A549 (cell line): ENCODE measurements at regions not wholly inside any gene's neighbourhood (a gene's known extent, or its start where the extent isn't known, plus 50 kb on each side); places are given as distances from the start of the nearest gene placed in this dataset.

Source experiments
- ATAC-seq, 2 experiments: fragments of 200-7000 bp in 1 of 2; fragments of >200 bp in 1 of 2; cut with Nextera tagmentation in 1 of 2; cut with Tn5 transposase in 1 of 2; 3 replicates each; pipeline versions ENCODE4 v1.8.0 to v1.9.1; 2018 to 2020; ENCODE audit warnings: mild to moderate bottlenecking in 1 of 2, moderate library complexity in 1 of 2
- CTCF ChIA-PET: fragments of 300-600 bp; sonication (Branson Sonifier 250); formaldehyde crosslinking; extraction: SDS; loops from one replicate; lab custom pipeline; 2021; ENCODE audit warnings: antibody characterized with exemption, inconsistent platforms; lab: Yijun Ruan, JAX
- POLR2A ChIA-PET: fragments of 350-600 bp; formaldehyde crosslinking; extraction: SDS; loops from one replicate; lab custom pipeline; 2021; ENCODE audit warnings: antibody characterized with exemption, inconsistent platforms; lab: Yijun Ruan, JAX
- DNase-seq, 2 experiments: peaks; one replicate each; pipeline versions ENCODE4 v3.0.0 to v3.0.0-alpha.2; 2011 to 2016; ENCODE audit warnings: low read depth in 1 of 2, low spot score in 1 of 2
- FAIRE-seq: peaks from 2 replicates; lab custom pipeline; 2011; peaks lifted over from hg19 to GRCh38; lab: Jason Lieb, UNC
- H3K27ac ChIP-seq, 2 experiments: fragments of >200 bp; sonication (Bioruptor Twin); formaldehyde crosslinking; 3 replicates each; pipeline ENCODE4 v1.5.1; 2016 to 2017
- H3K4me1 ChIP-seq: fragments of >200 bp; sonication (Bioruptor Twin); formaldehyde crosslinking; 3 replicates; pipeline ENCODE4 v1.6.1; 2016
- H3K4me2 ChIP-seq: fragments of >200 bp; sonication (Bioruptor Twin); formaldehyde crosslinking; 3 replicates; pipeline ENCODE4 v1.6.1; 2016
- H3K4me3 ChIP-seq: fragments of >200 bp; sonication (Bioruptor Twin); formaldehyde crosslinking; 3 replicates; pipeline ENCODE4 v1.5.1; 2016
- H3K9me3 ChIP-seq: fragments of >200 bp; sonication (Bioruptor Twin); formaldehyde crosslinking; 3 replicates; pipeline ENCODE4 v1.6.1; 2016
- BHLHE40 ChIP-seq: IDR thresholded peaks from 2 replicates; pipeline ENCODE4 v1.6.1; 2012; ENCODE audit warnings: low read depth, low read length, inconsistent platforms
- CBX2 ChIP-seq: fragments of 200-600 bp; sonication (generic); IDR thresholded peaks from 2 replicates; pipeline ENCODE4 v1.6.1; 2016; ENCODE audit warnings: low read depth, mild to moderate bottlenecking, borderline replicate concordance
- CBX8 ChIP-seq: fragments of 200-600 bp; sonication (generic); IDR thresholded peaks from 2 replicates; pipeline ENCODE4 v1.6.1; 2016
- CEBPB ChIP-seq, 2 experiments: fragments of >200 bp in 1 of 2; sonication (Bioruptor Twin) in 1 of 2; formaldehyde crosslinking in 1 of 2; IDR thresholded peaks; 2 replicates each; pipeline ENCODE4 v1.6.1; 2012 to 2016
- EHF ChIP-seq: fragments of 250-450 bp; sonication (Bioruptor Pico); IDR thresholded peaks from 2 replicates; pipeline ENCODE4 v1.5.0; 2020; ENCODE audit warnings: mild to moderate bottlenecking
- EHMT2 ChIP-seq: fragments of 200-600 bp; sonication (generic); IDR thresholded peaks from 2 replicates; pipeline ENCODE4 v1.6.1; 2016; ENCODE audit warnings: antibody characterized with exemption, low read depth, mild to moderate bottlenecking, moderate library complexity
- EP300 ChIP-seq, 2 experiments: fragments of >200 bp; sonication (Bioruptor Twin); formaldehyde crosslinking; IDR thresholded peaks; 2 replicates in 1 of 2; 3 replicates in 1 of 2; pipeline ENCODE4 v1.6.1; 2016 to 2017
- FOSB ChIP-seq: fragments of 250-450 bp; sonication (Bioruptor Pico); IDR thresholded peaks from 2 replicates; pipeline ENCODE4 v1.5.0; 2020; ENCODE audit warnings: mild to moderate bottlenecking, moderate library complexity
- FOXS1 ChIP-seq: fragments of 250-450 bp; sonication (Bioruptor Pico); IDR thresholded peaks from 2 replicates; pipeline ENCODE4 v1.5.0; 2020; ENCODE audit warnings: mild to moderate bottlenecking, moderate library complexity
- GATA3 ChIP-seq: IDR thresholded peaks from 2 replicates; pipeline ENCODE4 v1.6.1; 2012; ENCODE audit warnings: borderline replicate concordance
- HDAC2 ChIP-seq: fragments of 200-600 bp; sonication (generic); IDR thresholded peaks from 2 replicates; pipeline ENCODE4 v1.6.1; 2016
- HOXB13 ChIP-seq: fragments of 250-450 bp; sonication (Bioruptor Pico); IDR thresholded peaks from 2 replicates; pipeline ENCODE4 v1.5.0; 2020; ENCODE audit warnings: low read depth, mild to moderate bottlenecking, moderate library complexity
- JUNB ChIP-seq: fragments of >200 bp; sonication (Bioruptor Twin); formaldehyde crosslinking; IDR thresholded peaks from 2 replicates; pipeline ENCODE4 v1.6.1; 2016
- KDM1A ChIP-seq: fragments of 200-600 bp; sonication (generic); IDR thresholded peaks from 2 replicates; pipeline ENCODE4 v1.6.1; 2016; ENCODE audit warnings: low read depth, mild to moderate bottlenecking
- KDM5A ChIP-seq: fragments of 200-600 bp; sonication (generic); IDR thresholded peaks from 2 replicates; pipeline ENCODE4 v1.6.1; 2016; ENCODE audit warnings: antibody characterized with exemption, mild to moderate bottlenecking
- MAFK ChIP-seq: fragments of 450-650 bp; IDR thresholded peaks from 2 replicates; pipeline ENCODE4 v1.6.1; 2014; ENCODE audit not compliant: partially characterized antibody
- MAZ ChIP-seq: fragments of 150-350 bp; IDR thresholded peaks from 2 replicates; pipeline ENCODE4 v1.6.1; 2014; ENCODE audit warnings: antibody characterized with exemption, low read depth, low read length, borderline replicate concordance
- MYC ChIP-seq: IDR thresholded peaks from 2 replicates; pipeline ENCODE4 v1.6.1; 2012; ENCODE audit warnings: mild to moderate bottlenecking, inconsistent platforms, low read length, improper control_type of control experiment, borderline replicate concordance
- NPAS2 ChIP-seq: fragments of 250-450 bp; sonication (Bioruptor Pico); IDR thresholded peaks from 2 replicates; pipeline ENCODE4 v1.8.0; 2022; ENCODE audit warnings: mild to moderate bottlenecking, moderate library complexity, borderline replicate concordance
- NR3C1 ChIP-seq: fragments of >200 bp; sonication (Bioruptor Twin); formaldehyde crosslinking; IDR thresholded peaks from 3 replicates; pipeline ENCODE4 v1.6.1; 2017
- PHF8 ChIP-seq: fragments of 200-600 bp; sonication (generic); IDR thresholded peaks from 2 replicates; pipeline ENCODE4 v1.6.1; 2016; ENCODE audit warnings: low read depth, mild to moderate bottlenecking, antibody characterized with exemption, moderate library complexity, borderline replicate concordance
- POLR2A ChIP-seq: IDR thresholded peaks from 2 replicates; pipeline ENCODE4 v1.6.1; 2012; ENCODE audit warnings: mild to moderate bottlenecking, low read length
- REST ChIP-seq: fragments of 200-600 bp; sonication (generic); IDR thresholded peaks from 2 replicates; pipeline ENCODE4 v1.6.1; 2016; ENCODE audit warnings: antibody characterized with exemption, mild to moderate bottlenecking, moderate library complexity
- RFX5 ChIP-seq: fragments of 450-650 bp; IDR thresholded peaks from 2 replicates; pipeline ENCODE4 v1.7.1; 2014; ENCODE audit warnings: antibody characterized with exemption, mild to moderate bottlenecking, moderate library complexity
- TFCP2L1 ChIP-seq: fragments of 250-450 bp; sonication (Bioruptor Pico); IDR thresholded peaks from 2 replicates; pipeline ENCODE4 v1.5.0; 2021; ENCODE audit warnings: mild to moderate bottlenecking
- TP53 ChIP-seq: fragments of 250-450 bp; sonication (Bioruptor Pico); IDR thresholded peaks from 2 replicates; pipeline ENCODE4 v1.5.0; 2021; ENCODE audit warnings: mild to moderate bottlenecking, moderate library complexity
- ZFP36 ChIP-seq: fragments of 450-650 bp; IDR thresholded peaks from 2 replicates; pipeline ENCODE4 v1.6.1; 2014; ENCODE audit warnings: borderline replicate concordance; ENCODE audit not compliant: partially characterized antibody
- ZSCAN20 ChIP-seq: fragments of 250-450 bp; sonication (Bioruptor Pico); IDR thresholded peaks from 2 replicates; pipeline ENCODE4 v1.8.0; 2022; ENCODE audit warnings: mild to moderate bottlenecking, moderate library complexity
- WGBS: methylation state at CpG from one replicate; pipeline ENCODE4 v1.1.6; 2017; ENCODE audit errors: missing lambda C conversion rate; 5-methylcytosine and 5-hydroxymethylcytosine counted together
- TF ChIP-seq, protein P1 (sequence below): fragments of >200 bp; sonication (Bioruptor Twin); formaldehyde crosslinking; IDR thresholded peaks from 2 replicates; pipeline ENCODE4 v1.6.1; 2016
- TF ChIP-seq, protein P2 (sequence below): IDR thresholded peaks from 2 replicates; pipeline ENCODE4 v1.6.1; 2012; ENCODE audit warnings: low read depth, borderline replicate concordance
- TF ChIP-seq, protein P3 (sequence below): fragments of 450-650 bp; IDR thresholded peaks from 2 replicates; pipeline ENCODE4 v1.6.1; 2014; ENCODE audit warnings: antibody characterized with exemption

DNA sequence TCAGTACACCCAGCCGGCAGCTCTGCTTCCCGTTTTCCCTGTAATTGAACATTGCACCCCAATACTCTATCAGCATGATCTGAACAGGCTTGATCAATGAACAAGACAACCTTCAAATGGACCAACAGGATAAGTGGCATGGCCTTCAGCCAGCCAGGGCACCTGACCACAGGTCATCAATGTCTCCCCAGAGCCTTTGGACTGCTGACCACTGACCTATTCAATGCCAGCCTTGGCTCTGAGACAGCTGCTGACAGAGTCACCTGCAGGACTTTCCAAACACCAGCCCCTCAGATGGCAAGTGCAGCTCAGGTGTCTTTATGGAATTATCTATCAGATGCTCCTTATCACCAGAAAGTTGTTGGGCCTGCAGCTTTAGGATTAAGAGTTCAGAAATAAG lies 462.9 kb upstream of the ASIC2 start:
- no peak for FAIRE-seq
- no peaks in the 10 kb centered on the region for H3K4me1 ChIP-seq
- H3K9me3 ChIP-seq: no peaks in the 10 kb centered on the region
- no peak for TF ChIP-seq EHMT2
- TF ChIP-seq POLR2A: no peak
- no peak for TF ChIP-seq PHF8
- no peak for TF ChIP-seq ZSCAN20 (CRISPR knock-in tag)
- TF ChIP-seq MAZ: no peak
- no peak for TF ChIP-seq HDAC2
- TF ChIP-seq TFCP2L1 (CRISPR knock-in tag): no peak
- TF ChIP-seq CEBPB (IDR thresholded peaks at IDR 0.05): no peak
- no peak for TF ChIP-seq NPAS2 (CRISPR knock-in tag)
- no peak for TF ChIP-seq MAFK
- no peak for TF ChIP-seq ZFP36
- TF ChIP-seq EP300 (IDR thresholded peaks at IDR 0.05): no peak
- ChIA-PET CTCF (interaction anchor here (1.0 kb wide), 1 partner anchor 23 kb away, joined by 5 read pairs; no protein-coding TSS in a partner anchor), POLR2A (no interaction called here)
- ATAC-seq: no peak
- no peak overlapping the region for H3K27ac ChIP-seq
- DNase-seq: no peak
- H3K4me2 ChIP-seq: no peak overlapping the region
- H3K4me3 ChIP-seq: no peak overlapping the region
- 43% methylated on average over 2 of the region's 2 CpGs for WGBS

- Histone ChIP-seq H3K9me3 (no peaks in the 10 kb centered on the region), H3K27ac (no peak overlapping the region), H3K4me1 (no peaks in the 10 kb centered on the region), H3K4me3 (no peak overlapping the region), H3K4me2 (no peak overlapping the region)
- ATAC-seq (no peak), DNase-seq (no peak), FAIRE-seq (no peak)
- ChIA-PET POLR2A (no interaction called here), CTCF (interaction anchor here (1.2 to 2.2 kb wide), 2 partner anchors 8 to 13 kb away, joined by 3 to 13 read pairs; no protein-coding TSS in a partner anchor)
- no peak for TF ChIP-seq KDM1A
- TF ChIP-seq, protein P1, sequence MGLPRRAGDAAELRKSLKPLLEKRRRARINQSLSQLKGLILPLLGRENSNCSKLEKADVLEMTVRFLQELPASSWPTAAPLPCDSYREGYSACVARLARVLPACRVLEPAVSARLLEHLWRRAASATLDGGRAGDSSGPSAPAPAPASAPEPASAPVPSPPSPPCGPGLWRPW: no peak
- TF ChIP-seq, protein P2, sequence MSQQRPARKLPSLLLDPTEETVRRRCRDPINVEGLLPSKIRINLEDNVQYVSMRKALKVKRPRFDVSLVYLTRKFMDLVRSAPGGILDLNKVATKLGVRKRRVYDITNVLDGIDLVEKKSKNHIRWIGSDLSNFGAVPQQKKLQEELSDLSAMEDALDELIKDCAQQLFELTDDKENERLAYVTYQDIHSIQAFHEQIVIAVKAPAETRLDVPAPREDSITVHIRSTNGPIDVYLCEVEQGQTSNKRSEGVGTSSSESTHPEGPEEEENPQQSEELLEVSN: no peak
- no peak for TF ChIP-seq HOXB13 (CRISPR knock-in tag)
- TF ChIP-seq EHF (CRISPR knock-in tag): no peak
- no peak for TF ChIP-seq BHLHE40
- no peak for TF ChIP-seq JUNB
- no peak for TF ChIP-seq ZFP36
- no peak for TF ChIP-seq KDM5A
- no peak for TF ChIP-seq TP53 (CRISPR knock-in tag)
- TF ChIP-seq CBX2: no peak
- no peak for TF ChIP-seq FOXS1 (CRISPR knock-in tag)
- TF ChIP-seq CBX8: no peak
- TF ChIP-seq GATA3: no peak
- TF ChIP-seq, protein P3, sequence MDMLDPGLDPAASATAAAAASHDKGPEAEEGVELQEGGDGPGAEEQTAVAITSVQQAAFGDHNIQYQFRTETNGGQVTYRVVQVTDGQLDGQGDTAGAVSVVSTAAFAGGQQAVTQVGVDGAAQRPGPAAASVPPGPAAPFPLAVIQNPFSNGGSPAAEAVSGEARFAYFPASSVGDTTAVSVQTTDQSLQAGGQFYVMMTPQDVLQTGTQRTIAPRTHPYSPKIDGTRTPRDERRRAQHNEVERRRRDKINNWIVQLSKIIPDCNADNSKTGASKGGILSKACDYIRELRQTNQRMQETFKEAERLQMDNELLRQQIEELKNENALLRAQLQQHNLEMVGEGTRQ: no peak
- TF ChIP-seq RFX5: no peak
- TF ChIP-seq FOSB: no peak
- TF ChIP-seq REST: no peak
- no peak for TF ChIP-seq MYC
- TF ChIP-seq NR3C1: no peak
- WGBS: 6% methylated on average over 1 of the region's 1 CpG
These were observed 472.8 kb upstream of the ASIC2 start for GRCh38 chr17:33765871-33766270.
